GOT3 (cell line): ENCODE measurements at regions not wholly inside any gene's neighbourhood (a gene's known extent, or its start where the extent isn't known, plus 50 kb on each side); places are given as distances from the start of the nearest gene placed in this dataset.
"Not testable (repeated sequence)": the region's sequence is repeated elsewhere in the genome, so short reads cannot be mapped to it uniquely, and the experiment has no call there.

Experiments
- DNase-seq: peaks from one replicate; lab custom pipeline; 2025; ENCODE audit warnings: mixed read lengths; lab: John Stamatoyannopoulos, UW

DNA sequence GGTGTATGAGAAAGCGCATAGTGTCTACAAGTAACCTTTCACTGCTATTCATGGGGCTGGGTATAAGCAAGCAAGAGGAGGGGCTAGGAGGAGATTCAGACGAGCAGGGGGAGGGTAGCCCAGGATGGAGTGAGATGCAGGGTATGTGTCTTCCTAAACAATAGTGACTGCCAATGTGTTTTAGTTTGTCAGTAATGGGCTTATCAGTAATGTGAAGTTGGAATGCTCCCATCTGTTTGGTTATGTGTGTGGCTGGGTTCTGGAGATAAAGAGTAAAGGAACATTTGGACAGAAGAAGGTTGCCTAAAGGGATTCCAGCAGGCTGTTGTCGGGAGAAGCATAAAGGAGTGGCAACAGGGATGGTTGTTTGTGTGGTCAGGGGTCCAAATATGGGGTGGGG lies 62.7 kb upstream of the EZR start:
- not testable (repeated sequence) for DNase-seq

DNA sequence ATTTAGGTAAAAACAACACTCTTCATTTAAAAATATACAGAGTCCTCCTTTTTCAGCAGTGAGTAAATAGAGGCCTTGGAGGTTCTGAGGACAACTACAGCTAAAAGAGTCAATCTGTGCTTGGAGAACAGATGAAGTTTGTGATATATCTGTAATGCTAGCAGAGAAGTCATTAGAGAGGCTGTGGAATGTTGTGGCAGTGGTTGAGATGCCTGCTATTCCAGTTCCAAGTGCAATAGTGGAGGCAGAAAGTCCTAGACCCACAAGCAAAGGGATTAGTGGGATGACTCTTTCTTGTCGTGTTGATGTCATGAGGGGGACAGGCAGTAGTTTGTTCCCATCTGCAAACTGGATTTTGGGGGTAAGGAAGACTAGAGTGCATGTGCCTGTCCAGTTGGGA lies 62.1 kb upstream of the EZR start:
- not testable (repeated sequence) for DNase-seq

DNA sequence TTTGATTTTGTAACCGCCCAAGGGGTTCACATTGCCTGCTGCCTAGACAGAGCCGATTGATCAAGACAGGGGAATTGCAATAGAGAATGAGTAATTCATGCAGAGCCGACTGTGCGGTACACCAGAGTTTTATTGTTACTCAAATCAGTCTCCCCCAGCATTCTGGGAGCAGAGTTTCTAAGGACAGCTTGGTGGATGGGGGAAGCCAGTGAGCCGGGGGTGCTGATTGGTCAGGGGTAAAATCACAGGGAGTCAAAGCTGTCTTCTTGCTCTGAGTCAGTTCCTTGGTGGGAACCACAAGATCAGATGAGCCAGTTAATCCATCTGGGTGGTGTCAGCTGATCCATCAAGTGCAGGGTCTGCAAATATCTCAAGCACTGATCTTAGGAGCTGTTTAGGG lies 60.0 kb upstream of the EZR start:
- no peak for DNase-seq

DNA sequence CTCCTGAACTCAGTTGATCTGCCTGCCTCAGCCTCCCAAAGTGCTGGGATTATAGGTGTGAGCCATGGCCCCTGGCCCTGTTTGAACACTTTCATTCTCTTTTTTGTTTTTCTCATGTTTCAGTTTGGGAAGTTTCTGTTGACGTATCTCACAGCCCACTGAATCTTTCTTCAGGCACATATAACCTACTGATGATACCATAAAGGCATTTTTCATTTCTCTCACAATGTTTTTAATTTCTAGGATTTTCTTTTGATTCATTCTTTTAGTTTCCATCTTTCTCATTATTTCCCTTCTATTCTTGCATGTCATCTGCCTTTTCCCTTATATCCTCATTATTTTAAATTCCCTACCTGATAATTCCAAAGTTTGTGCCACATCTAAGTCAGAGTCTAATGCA lies 58.5 kb upstream of the EZR start:
- no peak for DNase-seq

DNA sequence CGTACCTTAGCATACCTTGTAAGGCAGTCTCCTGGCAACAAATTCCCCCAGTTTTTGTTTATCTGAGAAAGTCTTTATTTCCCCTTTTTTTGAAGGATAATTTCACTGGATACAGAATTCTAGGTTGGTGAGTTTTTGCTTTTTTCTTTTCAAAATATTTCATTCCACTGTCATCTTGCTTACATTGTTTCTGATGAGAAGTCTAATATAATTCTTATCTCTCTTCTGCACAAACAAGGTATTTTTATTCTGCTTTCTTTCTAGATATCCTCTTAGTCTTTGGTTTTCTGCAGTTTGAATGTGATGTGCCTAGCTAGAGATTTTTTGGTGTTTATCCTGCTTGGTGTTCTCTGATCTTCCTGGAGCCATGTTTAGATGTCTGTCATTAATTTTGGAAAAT lies 57.7 kb upstream of the EZR start:
- DNase-seq: no peak

DNA sequence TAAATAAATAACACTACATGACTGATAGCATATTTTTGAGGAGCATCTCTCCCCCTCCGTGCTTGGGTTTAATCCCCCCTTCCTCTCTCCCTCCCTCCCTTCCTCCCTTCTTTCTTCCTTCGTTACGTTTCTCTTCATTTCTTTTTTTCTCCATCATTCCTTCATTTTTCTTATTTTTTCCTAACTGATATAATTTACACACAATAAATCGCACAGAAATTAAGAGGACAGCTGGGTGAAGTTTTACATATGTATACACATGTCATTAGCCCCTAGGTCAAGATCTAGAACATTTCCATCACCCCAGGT lies 51.4 kb upstream of the EZR start:
- no peak for DNase-seq

DNA sequence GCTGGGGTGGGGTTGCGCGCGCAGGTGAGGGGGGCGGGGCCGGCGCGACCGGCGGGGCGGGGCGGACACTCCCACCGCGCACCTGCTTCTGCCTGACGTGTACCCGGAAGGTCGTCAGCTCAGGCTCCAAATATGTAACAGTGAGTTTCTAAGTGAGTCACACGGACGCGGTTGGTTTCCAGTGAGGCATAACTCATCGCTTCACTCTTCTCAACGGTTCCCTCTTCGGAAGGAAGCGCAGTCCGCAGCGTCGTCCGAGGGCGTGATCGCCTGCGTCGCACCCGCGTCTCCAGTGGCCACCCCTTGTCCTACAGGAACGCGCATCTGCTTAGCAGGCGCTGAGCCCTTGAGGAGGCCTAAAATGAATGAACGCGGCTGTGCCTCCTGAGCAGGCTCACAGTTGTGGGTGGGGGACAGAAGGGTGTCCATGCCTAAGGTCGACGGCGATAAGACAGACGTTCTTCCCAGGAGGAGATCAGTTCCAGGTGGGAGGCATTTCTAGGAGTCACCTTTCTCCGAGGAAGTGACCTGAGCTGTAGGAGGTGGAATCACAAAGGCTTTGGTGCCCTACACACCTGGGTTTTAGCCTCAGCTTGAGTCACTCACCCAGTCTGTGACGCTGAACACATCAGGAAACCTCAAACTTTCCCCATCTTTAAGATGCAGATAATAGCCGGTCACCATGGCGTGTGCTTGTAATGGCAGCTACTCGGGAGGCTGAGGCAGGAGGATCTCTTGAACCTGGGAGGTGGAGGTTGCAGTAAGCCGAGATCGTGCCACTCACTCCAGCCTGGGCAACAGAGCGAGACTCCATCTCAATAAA lies 50.9 kb upstream of the EZR start:
- DNase-seq: peak; percentile 80

DNA sequence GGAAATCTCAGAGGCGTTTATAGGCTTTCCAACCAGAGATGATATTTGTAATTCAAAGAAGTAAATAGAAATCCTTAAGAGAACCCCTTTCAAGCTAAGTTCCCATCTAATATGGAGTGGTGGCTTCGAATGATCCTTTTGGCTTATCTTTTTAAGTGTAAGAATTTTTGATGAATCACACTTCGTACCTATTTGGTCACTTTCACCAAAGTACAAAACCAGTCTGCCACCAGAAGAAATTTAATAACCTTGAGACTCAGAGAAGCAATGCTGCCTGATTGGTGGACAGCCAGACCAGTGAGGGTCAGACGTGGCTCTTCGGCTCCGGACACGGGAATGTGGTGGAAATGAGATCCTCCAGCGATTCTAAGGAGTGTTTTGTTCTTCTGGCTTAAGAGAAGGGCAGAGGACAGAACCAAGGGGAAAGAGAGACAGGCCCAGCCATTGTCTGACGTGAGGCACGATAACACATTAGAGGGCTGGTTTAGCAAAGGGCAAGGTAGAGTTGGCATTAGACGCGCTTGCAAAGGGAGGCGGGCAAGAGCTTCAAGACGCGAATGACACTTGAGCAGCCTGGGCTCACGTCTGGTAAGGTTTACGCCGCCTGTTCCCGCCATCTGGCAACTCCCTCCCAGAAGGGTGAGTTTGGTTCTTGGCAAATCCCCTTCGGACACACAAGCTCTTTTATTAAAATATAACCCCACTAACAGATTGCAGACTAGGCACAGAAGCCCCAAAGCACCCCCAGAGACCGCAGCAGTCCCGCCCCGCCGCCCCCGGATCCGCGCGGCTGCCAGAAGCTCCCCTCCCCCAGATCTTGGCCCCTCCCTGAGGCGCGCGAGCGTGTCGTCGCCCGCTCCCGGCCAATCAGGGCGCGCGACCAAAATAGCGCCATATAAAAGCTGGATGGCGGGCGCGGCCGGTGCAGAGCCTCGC lies 50.0 kb upstream of the EZR start:
- DNase-seq: peak; percentile 80
